SK-N-SH treated with all-trans-retinoic acid at 6 μM for 48 hours (cell line): ENCODE measurements at regions not wholly inside any gene's neighbourhood (a gene's known extent, or its start where the extent isn't known, plus 50 kb on each side); places are given as distances from the start of the nearest gene placed in this dataset.

Experiments
- ATAC-seq: fragments of 200-7000 bp; cut with Tn5 transposase; 3 replicates; pipeline ENCODE4 v1.9.1; 2020; ENCODE audit warnings: mild to moderate bottlenecking, moderate library complexity
- ARNTL ChIP-seq: fragments of 450-650 bp; formaldehyde crosslinking; IDR thresholded peaks from 2 replicates; pipeline ENCODE4 v1.5.0; 2020; ENCODE audit warnings: low read depth, mild to moderate bottlenecking, moderate library complexity, borderline replicate concordance
- BACH2 ChIP-seq: fragments of 250-450 bp; sonication (Bioruptor Pico); IDR thresholded peaks from 2 replicates; pipeline ENCODE4 v1.9.0; 2021; ENCODE audit warnings: mild to moderate bottlenecking, borderline replicate concordance
- CSDC2 ChIP-seq: fragments of 250-450 bp; sonication (Bioruptor Pico); IDR thresholded peaks from 2 replicates; pipeline ENCODE4 v1.5.0; 2020; ENCODE audit warnings: mild to moderate bottlenecking, moderate library complexity
- ESRRG ChIP-seq: fragments of 250-450 bp; sonication (Bioruptor Pico); IDR thresholded peaks from 2 replicates; pipeline ENCODE4 v1.6.1; 2021; ENCODE audit warnings: mild to moderate bottlenecking
- GLIS3 ChIP-seq: fragments of 250-450 bp; sonication (Bioruptor Pico); IDR thresholded peaks from 2 replicates; pipeline ENCODE4 v1.5.0; 2020; ENCODE audit warnings: mild to moderate bottlenecking, moderate library complexity
- ISL1 ChIP-seq: fragments of 250-450 bp; sonication (Bioruptor Pico); IDR thresholded peaks from 2 replicates; pipeline ENCODE4 v2.1.2; 2022; ENCODE audit warnings: mild to moderate bottlenecking, moderate library complexity
- OSR1 ChIP-seq: fragments of 250-450 bp; sonication (Bioruptor Pico); IDR thresholded peaks from 2 replicates; pipeline ENCODE4 v1.8.0; 2022; ENCODE audit warnings: moderate library complexity, mild to moderate bottlenecking, inconsistent platforms
- PPARA ChIP-seq: fragments of 250-450 bp; sonication (Bioruptor Pico); IDR thresholded peaks from 2 replicates; pipeline ENCODE4 v1.5.0; 2020; ENCODE audit warnings: mild to moderate bottlenecking, borderline replicate concordance
- RARB ChIP-seq: fragments of 250-450 bp; sonication (Bioruptor Pico); IDR thresholded peaks from 2 replicates; pipeline ENCODE4 v1.8.0; 2021; ENCODE audit warnings: mild to moderate bottlenecking, moderate library complexity
- SNAI2 ChIP-seq: fragments of 250-450 bp; sonication (Bioruptor Pico); IDR thresholded peaks from 2 replicates; pipeline ENCODE4 v1.5.0; 2020; ENCODE audit warnings: mild to moderate bottlenecking, moderate library complexity
- TCF4 ChIP-seq: fragments of 250-450 bp; sonication (Bioruptor Pico); IDR thresholded peaks from 2 replicates; pipeline ENCODE4 v1.8.0; 2021; ENCODE audit warnings: mild to moderate bottlenecking, moderate library complexity, borderline replicate concordance
- TOX ChIP-seq: fragments of 250-450 bp; sonication (Bioruptor Pico); IDR thresholded peaks from 2 replicates; pipeline ENCODE4 v1.8.0; 2021; ENCODE audit warnings: mild to moderate bottlenecking, moderate library complexity, borderline replicate concordance
- ZC3H10 ChIP-seq: fragments of 250-450 bp; sonication (Bioruptor Pico); IDR thresholded peaks from 2 replicates; pipeline ENCODE4 v1.5.1; 2021; ENCODE audit warnings: mild to moderate bottlenecking, moderate library complexity
- ZFP30 ChIP-seq: fragments of 450-650 bp; formaldehyde crosslinking; IDR thresholded peaks from 2 replicates; pipeline ENCODE4 v1.5.0; 2022; ENCODE audit warnings: mild to moderate bottlenecking, moderate library complexity
- ZNF70 ChIP-seq: fragments of 450-650 bp; formaldehyde crosslinking; IDR thresholded peaks from 2 replicates; pipeline ENCODE4 v1.5.0; 2020; ENCODE audit warnings: mild to moderate bottlenecking, moderate library complexity
- ZNF8 ChIP-seq: fragments of 450-650 bp; formaldehyde crosslinking; IDR thresholded peaks from 2 replicates; pipeline ENCODE4 v1.5.0; 2020; ENCODE audit warnings: mild to moderate bottlenecking, moderate library complexity
- TF ChIP-seq, protein P1 (sequence below): fragments of 250-450 bp; sonication (Bioruptor Pico); IDR thresholded peaks from 2 replicates; pipeline ENCODE4 v1.8.0; 2020; ENCODE audit warnings: mild to moderate bottlenecking, moderate library complexity, borderline replicate concordance
- TF ChIP-seq, protein P2 (sequence below): fragments of 250-450 bp; sonication (Bioruptor Pico); IDR thresholded peaks from 2 replicates; pipeline ENCODE4 v1.5.1; 2021; ENCODE audit warnings: mild to moderate bottlenecking, moderate library complexity
- TF ChIP-seq, protein P3 (sequence below): fragments of 250-450 bp; sonication (Bioruptor Pico); IDR thresholded peaks from 2 replicates; pipeline ENCODE4 v1.5.0; 2020; ENCODE audit warnings: mild to moderate bottlenecking, moderate library complexity
- TF ChIP-seq, protein P4 (sequence below): fragments of 250-450 bp; sonication (Bioruptor Pico); IDR thresholded peaks from 2 replicates; pipeline ENCODE4 v1.5.1; 2020; ENCODE audit warnings: low read depth, mild to moderate bottlenecking, moderate library complexity

DNA sequence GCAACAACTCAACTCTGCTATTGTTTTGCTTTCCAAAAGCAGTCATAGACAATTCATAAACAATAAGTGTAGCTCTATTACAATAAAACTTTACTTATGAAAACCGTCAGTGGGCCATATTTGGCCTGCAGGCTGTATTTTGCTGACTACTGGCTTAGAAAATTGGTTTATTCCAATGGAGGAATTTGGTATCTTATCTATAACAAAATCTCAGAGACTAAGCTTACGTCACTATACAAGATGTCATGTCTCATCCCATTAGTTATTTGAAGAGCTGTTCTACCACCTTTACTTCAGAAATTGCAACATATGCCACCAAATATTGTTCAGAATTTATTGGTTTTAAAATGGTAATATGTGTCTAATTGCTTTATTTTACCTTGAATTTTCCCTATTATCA lies 436.9 kb downstream of the HTR1B start:
- TF ChIP-seq ISL1 (CRISPR knock-in tag) (no peak), ZC3H10 (CRISPR knock-in tag) (no peak), BACH2 (CRISPR knock-in tag) (no peak), ESRRG (CRISPR knock-in tag) (no peak), ZNF70 (no peak), CSDC2 (CRISPR knock-in tag) (no peak), TCF4 (no peak), OSR1 (CRISPR knock-in tag) (no peak), SNAI2 (CRISPR knock-in tag) (no peak), GLIS3 (no peak), ZFP30 (CRISPR knock-in tag) (no peak), TOX (CRISPR knock-in tag) (no peak)
- TF ChIP-seq, protein P1, sequence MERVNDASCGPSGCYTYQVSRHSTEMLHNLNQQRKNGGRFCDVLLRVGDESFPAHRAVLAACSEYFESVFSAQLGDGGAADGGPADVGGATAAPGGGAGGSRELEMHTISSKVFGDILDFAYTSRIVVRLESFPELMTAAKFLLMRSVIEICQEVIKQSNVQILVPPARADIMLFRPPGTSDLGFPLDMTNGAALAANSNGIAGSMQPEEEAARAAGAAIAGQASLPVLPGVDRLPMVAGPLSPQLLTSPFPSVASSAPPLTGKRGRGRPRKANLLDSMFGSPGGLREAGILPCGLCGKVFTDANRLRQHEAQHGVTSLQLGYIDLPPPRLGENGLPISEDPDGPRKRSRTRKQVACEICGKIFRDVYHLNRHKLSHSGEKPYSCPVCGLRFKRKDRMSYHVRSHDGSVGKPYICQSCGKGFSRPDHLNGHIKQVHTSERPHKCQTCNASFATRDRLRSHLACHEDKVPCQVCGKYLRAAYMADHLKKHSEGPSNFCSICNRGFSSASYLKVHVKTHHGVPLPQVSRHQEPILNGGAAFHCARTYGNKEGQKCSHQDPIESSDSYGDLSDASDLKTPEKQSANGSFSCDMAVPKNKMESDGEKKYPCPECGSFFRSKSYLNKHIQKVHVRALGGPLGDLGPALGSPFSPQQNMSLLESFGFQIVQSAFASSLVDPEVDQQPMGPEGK: no peak
- TF ChIP-seq, protein P2, sequence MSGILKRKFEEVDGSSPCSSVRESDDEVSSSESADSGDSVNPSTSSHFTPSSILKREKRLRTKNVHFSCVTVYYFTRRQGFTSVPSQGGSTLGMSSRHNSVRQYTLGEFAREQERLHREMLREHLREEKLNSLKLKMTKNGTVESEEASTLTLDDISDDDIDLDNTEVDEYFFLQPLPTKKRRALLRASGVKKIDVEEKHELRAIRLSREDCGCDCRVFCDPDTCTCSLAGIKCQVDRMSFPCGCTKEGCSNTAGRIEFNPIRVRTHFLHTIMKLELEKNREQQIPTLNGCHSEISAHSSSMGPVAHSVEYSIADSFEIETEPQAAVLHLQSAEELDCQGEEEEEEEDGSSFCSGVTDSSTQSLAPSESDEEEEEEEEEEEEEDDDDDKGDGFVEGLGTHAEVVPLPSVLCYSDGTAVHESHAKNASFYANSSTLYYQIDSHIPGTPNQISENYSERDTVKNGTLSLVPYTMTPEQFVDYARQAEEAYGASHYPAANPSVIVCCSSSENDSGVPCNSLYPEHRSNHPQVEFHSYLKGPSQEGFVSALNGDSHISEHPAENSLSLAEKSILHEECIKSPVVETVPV: no peak
- TF ChIP-seq, protein P3, sequence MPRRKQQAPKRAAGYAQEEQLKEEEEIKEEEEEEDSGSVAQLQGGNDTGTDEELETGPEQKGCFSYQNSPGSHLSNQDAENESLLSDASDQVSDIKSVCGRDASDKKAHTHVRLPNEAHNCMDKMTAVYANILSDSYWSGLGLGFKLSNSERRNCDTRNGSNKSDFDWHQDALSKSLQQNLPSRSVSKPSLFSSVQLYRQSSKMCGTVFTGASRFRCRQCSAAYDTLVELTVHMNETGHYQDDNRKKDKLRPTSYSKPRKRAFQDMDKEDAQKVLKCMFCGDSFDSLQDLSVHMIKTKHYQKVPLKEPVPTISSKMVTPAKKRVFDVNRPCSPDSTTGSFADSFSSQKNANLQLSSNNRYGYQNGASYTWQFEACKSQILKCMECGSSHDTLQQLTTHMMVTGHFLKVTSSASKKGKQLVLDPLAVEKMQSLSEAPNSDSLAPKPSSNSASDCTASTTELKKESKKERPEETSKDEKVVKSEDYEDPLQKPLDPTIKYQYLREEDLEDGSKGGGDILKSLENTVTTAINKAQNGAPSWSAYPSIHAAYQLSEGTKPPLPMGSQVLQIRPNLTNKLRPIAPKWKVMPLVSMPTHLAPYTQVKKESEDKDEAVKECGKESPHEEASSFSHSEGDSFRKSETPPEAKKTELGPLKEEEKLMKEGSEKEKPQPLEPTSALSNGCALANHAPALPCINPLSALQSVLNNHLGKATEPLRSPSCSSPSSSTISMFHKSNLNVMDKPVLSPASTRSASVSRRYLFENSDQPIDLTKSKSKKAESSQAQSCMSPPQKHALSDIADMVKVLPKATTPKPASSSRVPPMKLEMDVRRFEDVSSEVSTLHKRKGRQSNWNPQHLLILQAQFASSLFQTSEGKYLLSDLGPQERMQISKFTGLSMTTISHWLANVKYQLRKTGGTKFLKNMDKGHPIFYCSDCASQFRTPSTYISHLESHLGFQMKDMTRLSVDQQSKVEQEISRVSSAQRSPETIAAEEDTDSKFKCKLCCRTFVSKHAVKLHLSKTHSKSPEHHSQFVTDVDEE (CRISPR knock-in tag): no peak
- ATAC-seq: peak; percentile 46

DNA sequence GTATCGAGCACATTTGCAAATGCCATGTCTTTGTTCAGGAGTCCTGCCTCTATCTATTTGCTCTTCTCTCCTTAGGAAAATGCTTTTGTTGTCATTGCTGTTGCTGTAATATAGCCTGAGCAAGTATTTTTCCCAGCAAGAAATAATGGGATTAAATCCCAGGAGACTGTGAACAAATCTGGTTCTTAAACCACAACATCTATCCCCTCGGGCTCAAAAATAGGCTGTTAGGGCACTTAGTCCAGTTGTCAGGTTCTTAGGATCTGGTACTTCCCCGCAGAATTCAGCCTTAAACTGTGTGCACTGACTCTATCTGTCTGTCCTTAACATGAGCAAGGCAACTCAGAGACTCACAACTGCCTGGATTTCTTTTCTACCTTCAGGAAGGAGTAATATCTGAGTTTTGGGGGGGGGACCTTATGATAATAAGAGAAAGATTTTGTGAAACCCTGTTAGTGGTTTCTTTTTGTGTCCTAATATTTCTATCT lies 437.5 kb downstream of the HTR1B start:
- peak; percentile 67 for ATAC-seq
- TF ChIP-seq ZFP30 (CRISPR knock-in tag) (no peak), ARNTL (no peak), ZNF8 (CRISPR knock-in tag) (no peak), OSR1 (CRISPR knock-in tag) (no peak), ESRRG (CRISPR knock-in tag) (no peak), SNAI2 (CRISPR knock-in tag) (no peak), TCF4 (no peak), ZC3H10 (CRISPR knock-in tag) (no peak), BACH2 (CRISPR knock-in tag) (no peak), PPARA (CRISPR knock-in tag) (no peak), ZNF70 (no peak), RARB (CRISPR knock-in tag) (no peak), ISL1 (CRISPR knock-in tag) (no peak)
- TF ChIP-seq, protein P2: no peak
- TF ChIP-seq, protein P1: no peak
- TF ChIP-seq, protein P3 (CRISPR knock-in tag): no peak
- TF ChIP-seq, protein P4, sequence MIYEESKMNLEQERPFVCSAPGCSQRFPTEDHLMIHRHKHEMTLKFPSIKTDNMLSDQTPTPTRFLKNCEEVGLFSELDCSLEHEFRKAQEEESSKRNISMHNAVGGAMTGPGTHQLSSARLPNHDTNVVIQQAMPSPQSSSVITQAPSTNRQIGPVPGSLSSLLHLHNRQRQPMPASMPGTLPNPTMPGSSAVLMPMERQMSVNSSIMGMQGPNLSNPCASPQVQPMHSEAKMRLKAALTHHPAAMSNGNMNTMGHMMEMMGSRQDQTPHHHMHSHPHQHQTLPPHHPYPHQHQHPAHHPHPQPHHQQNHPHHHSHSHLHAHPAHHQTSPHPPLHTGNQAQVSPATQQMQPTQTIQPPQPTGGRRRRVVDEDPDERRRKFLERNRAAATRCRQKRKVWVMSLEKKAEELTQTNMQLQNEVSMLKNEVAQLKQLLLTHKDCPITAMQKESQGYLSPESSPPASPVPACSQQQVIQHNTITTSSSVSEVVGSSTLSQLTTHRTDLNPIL: no peak
